SK-N-SH (cell line): ENCODE measurements at regions not wholly inside any gene's neighbourhood (a gene's known extent, or its start where the extent isn't known, plus 50 kb on each side); places are given as distances from the start of the nearest gene placed in this dataset.

Experiments
- CTCF ChIA-PET: fragments of 300-600, 350-600 bp; formaldehyde crosslinking; extraction: SDS; loops from one replicate; lab custom pipeline; 2021; lab: Yijun Ruan, JAX
- POLR2A ChIA-PET: fragments of 350-600 bp; sonication (Branson Sonifier 250); formaldehyde crosslinking; extraction: SDS; loops from one replicate; lab custom pipeline; 2020; ENCODE audit warnings: antibody characterized with exemption, inconsistent platforms; lab: Yijun Ruan, JAX
- DNase-seq: peaks from one replicate; pipeline ENCODE4 v3.0.0; 2012
- H2AFZ ChIP-seq: fragments of 200-600 bp; sonication (generic); 2 replicates; pipeline ENCODE4 v1.8.1; 2016; ENCODE audit warnings: antibody characterized with exemption, mild to moderate bottlenecking, low read depth
- H3F3A ChIP-seq: fragments of 200-600 bp; sonication (generic); replicated peaks from 2 replicates; pipeline ENCODE3; 2016; ENCODE audit warnings: antibody characterized with exemption, mild to moderate bottlenecking; ENCODE audit not compliant: insufficient read depth
- H3K27ac ChIP-seq, 2 experiments: fragments of 200-500 bp in 1 of 2; fragments of 200-600 bp in 1 of 2; sonication (Bioruptor generic) in 1 of 2; sonication (generic), shearing (Covaris generic) in 1 of 2; 2 replicates each; pipeline versions ENCODE4 v1.5.1 to v1.6.1; 2014 to 2016; ENCODE audit warnings: low read depth in 2 of 2, inconsistent platforms in 1 of 2, low read length in 1 of 2, mild to moderate bottlenecking in 1 of 2, mixed read lengths in 1 of 2
- H3K27me3 ChIP-seq: fragments of 200-600 bp; sonication (generic), shearing (Covaris generic); 2 replicates; pipeline ENCODE4 v1.6.1; 2016; ENCODE audit warnings: mixed run types; ENCODE audit not compliant: insufficient read depth
- H3K36me3 ChIP-seq, 2 experiments: fragments of 200-500 bp in 1 of 2; fragments of 200-600 bp in 1 of 2; sonication (Bioruptor generic) in 1 of 2; sonication (generic) in 1 of 2; replicated peaks in 1 of 2; 2 replicates each; pipeline versions ENCODE3 to v1.5.1; 2014 to 2016; ENCODE audit warnings: low read length in 1 of 2, mild to moderate bottlenecking in 1 of 2; ENCODE audit not compliant: insufficient read depth in 2 of 2, control insufficient read depth in 1 of 2
- H3K4me1 ChIP-seq, 2 experiments: fragments of 200-500 bp in 1 of 2; fragments of 200-600 bp in 1 of 2; sonication (Bioruptor generic) in 1 of 2; sonication (generic), shearing (Covaris generic) in 1 of 2; 2 replicates each; pipeline versions ENCODE4 v1.5.1 to v1.6.1; 2014 to 2016; ENCODE audit warnings: low read depth in 1 of 2, low read length in 1 of 2, mixed run types in 1 of 2; ENCODE audit not compliant: insufficient read depth in 2 of 2, control insufficient read depth in 1 of 2
- H3K4me2 ChIP-seq: fragments of 200-600 bp; sonication (generic), shearing (Covaris generic); 2 replicates; pipeline ENCODE4 v1.6.1; 2017; ENCODE audit warnings: mixed run types
- H3K4me3 ChIP-seq, 2 experiments: fragments of 200-500 bp in 1 of 2; fragments of 200-600 bp in 1 of 2; sonication (Bioruptor generic) in 1 of 2; sonication (generic), shearing (Covaris generic) in 1 of 2; 2 replicates each; pipeline versions ENCODE4 v1.5.1 to v1.8.1; 2014 to 2016; ENCODE audit warnings: low read depth in 2 of 2, inconsistent platforms in 1 of 2, low read length in 1 of 2, mild to moderate bottlenecking in 1 of 2, mixed read lengths in 1 of 2, moderate library complexity in 1 of 2
- H3K79me2 ChIP-seq: fragments of 200-600 bp; sonication (generic); 2 replicates; pipeline ENCODE4 v1.8.1; 2017; ENCODE audit warnings: mild to moderate bottlenecking; ENCODE audit not compliant: insufficient read depth
- H3K9ac ChIP-seq: fragments of 200-600 bp; sonication (generic); 2 replicates; pipeline ENCODE4 v1.6.1; 2017; ENCODE audit warnings: mixed run types
- H3K9me2 ChIP-seq: fragments of 200-600 bp; sonication (generic); 2 replicates; pipeline ENCODE4 v1.6.1; 2017; ENCODE audit warnings: mixed run types
- H3K9me3 ChIP-seq: fragments of 200-600 bp; sonication (generic); 2 replicates; pipeline ENCODE4 v1.6.1; 2017; ENCODE audit warnings: mixed run types, mild to moderate bottlenecking, moderate library complexity
- H4K20me1 ChIP-seq: fragments of 200-600 bp; sonication (generic); 2 replicates; pipeline ENCODE4 v1.6.1; 2017; ENCODE audit warnings: mild to moderate bottlenecking, mixed run types; ENCODE audit not compliant: insufficient read depth
- EP300 ChIP-seq, 2 experiments: IDR thresholded peaks; 2 replicates each; pipeline versions ENCODE4 v1.4.0 to v1.6.1; 2012; ENCODE audit warnings: borderline replicate concordance in 1 of 2, low read depth in 1 of 2, low read length in 1 of 2
- EZH2phosphoT487 ChIP-seq: fragments of 200-600 bp; sonication (generic); IDR thresholded peaks from 2 replicates; pipeline ENCODE4 v1.6.1; 2017; ENCODE audit warnings: low read depth, mixed run types, mild to moderate bottlenecking, antibody characterized with exemption, moderate library complexity, borderline replicate concordance
- FOSL2 ChIP-seq: IDR thresholded peaks from 2 replicates; pipeline ENCODE4 v1.4.0; 2012; ENCODE audit warnings: low read depth, mild to moderate bottlenecking, moderate library complexity, borderline replicate concordance
- FOXJ3 ChIP-seq: sonication (generic); formaldehyde crosslinking; IDR thresholded peaks from 2 replicates; pipeline ENCODE4 v1.5.1; 2020; ENCODE audit warnings: mild to moderate bottlenecking, missing genetic modification reagents
- FOXM1 ChIP-seq: IDR thresholded peaks from 2 replicates; pipeline ENCODE4 v1.4.0; 2012; ENCODE audit warnings: low read depth, mild to moderate bottlenecking
- GATA2 ChIP-seq: sonication (generic); formaldehyde crosslinking; IDR thresholded peaks from 2 replicates; pipeline ENCODE4 v1.5.0; 2020; ENCODE audit warnings: mild to moderate bottlenecking, missing genetic modification reagents
- MEF2A ChIP-seq: IDR thresholded peaks from 2 replicates; pipeline ENCODE4 v1.4.0; 2012; ENCODE audit warnings: low read depth, borderline replicate concordance
- MXI1 ChIP-seq: IDR thresholded peaks from 2 replicates; pipeline ENCODE4 v1.6.1; 2012; ENCODE audit warnings: mild to moderate bottlenecking, low read depth, low read length, improper control_type of control experiment
- NRF1 ChIP-seq: IDR thresholded peaks from 2 replicates; pipeline ENCODE4 v1.6.1; 2012; ENCODE audit warnings: low read depth, mild to moderate bottlenecking, low read length
- POLR2AphosphoS5 ChIP-seq: IDR thresholded peaks from 2 replicates; pipeline ENCODE4 v1.6.1; 2012; ENCODE audit warnings: low read depth, low read length
- RFX5 ChIP-seq: IDR thresholded peaks from 2 replicates; pipeline ENCODE4 v1.6.1; 2012; ENCODE audit warnings: mild to moderate bottlenecking, improper control_type of control experiment, low read length
- TCF12 ChIP-seq: IDR thresholded peaks from 2 replicates; pipeline ENCODE4 v1.4.0; 2012
- WGBS: methylation state at CpG from one replicate; pipeline ENCODE4 v1.1.6; 2017; ENCODE audit warnings: low lambda C conversion rate; 5-methylcytosine and 5-hydroxymethylcytosine counted together
- TF ChIP-seq, protein P1 (sequence below): fragments of 150-350 bp; IDR thresholded peaks from 2 replicates; pipeline ENCODE4 v1.6.1; 2016; ENCODE audit warnings: mild to moderate bottlenecking, low read depth, low read length
- TF ChIP-seq, protein P2 (sequence below): IDR thresholded peaks from 2 replicates; pipeline ENCODE4 v1.6.1; 2012; ENCODE audit warnings: mild to moderate bottlenecking, low read depth, low read length, moderate library complexity
- TF ChIP-seq, protein P3 (sequence below): fragments of 200-600 bp; sonication (generic); IDR thresholded peaks from 2 replicates; pipeline ENCODE4 v1.6.1; 2017; ENCODE audit warnings: antibody characterized with exemption, mild to moderate bottlenecking, moderate library complexity

DNA sequence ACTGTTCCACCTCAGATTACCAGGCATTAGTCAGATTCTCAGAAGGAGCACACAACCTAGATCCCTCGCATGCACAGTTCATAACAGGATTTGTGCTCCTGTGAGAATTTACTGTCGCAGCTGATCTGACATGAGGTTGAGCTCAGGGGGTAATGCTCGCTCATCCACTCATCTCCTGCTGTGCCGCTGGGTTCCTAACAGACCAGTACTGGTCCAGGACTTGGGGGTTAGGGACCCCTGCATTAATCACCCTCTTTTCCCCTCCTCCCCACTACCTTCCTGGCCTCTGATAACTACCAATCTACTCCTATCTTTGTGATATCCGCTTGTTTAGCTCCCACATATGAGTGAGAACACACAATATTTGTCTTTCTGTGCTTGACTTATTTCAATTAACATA is 83.5 kb upstream of the FSHB start:
- H3K9me2 ChIP-seq: no peaks in the 10 kb centered on the region
- no peaks in the 10 kb centered on the region for H3K9me3 ChIP-seq
- no peaks in the 10 kb centered on the region for H3K4me1 ChIP-seq
- no peak overlapping the region for H3K27ac ChIP-seq
- no peaks in the 10 kb centered on the region for H3K36me3 ChIP-seq
- POLR2A ChIA-PET: no interaction called here
- TF ChIP-seq POLR2AphosphoS5 (no peak), NRF1 (no peak), EZH2phosphoT487 (no peak), RFX5 (no peak), MEF2A (no peak), FOXJ3 (CRISPR knock-in tag) (no peak), TCF12 (no peak), EP300 (IDR thresholded peaks at IDR 0.05; ENCODE audit: borderline replicate concordance in 1 of 2, low read depth in 1 of 2, low read length in 1 of 2) (no peak), FOXM1 (no peak), FOSL2 (no peak), MXI1 (no peak), GATA2 (CRISPR knock-in tag) (no peak)
- TF ChIP-seq, protein P1, sequence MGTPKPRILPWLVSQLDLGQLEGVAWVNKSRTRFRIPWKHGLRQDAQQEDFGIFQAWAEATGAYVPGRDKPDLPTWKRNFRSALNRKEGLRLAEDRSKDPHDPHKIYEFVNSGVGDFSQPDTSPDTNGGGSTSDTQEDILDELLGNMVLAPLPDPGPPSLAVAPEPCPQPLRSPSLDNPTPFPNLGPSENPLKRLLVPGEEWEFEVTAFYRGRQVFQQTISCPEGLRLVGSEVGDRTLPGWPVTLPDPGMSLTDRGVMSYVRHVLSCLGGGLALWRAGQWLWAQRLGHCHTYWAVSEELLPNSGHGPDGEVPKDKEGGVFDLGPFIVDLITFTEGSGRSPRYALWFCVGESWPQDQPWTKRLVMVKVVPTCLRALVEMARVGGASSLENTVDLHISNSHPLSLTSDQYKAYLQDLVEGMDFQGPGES: no peak
- TF ChIP-seq, protein P2, sequence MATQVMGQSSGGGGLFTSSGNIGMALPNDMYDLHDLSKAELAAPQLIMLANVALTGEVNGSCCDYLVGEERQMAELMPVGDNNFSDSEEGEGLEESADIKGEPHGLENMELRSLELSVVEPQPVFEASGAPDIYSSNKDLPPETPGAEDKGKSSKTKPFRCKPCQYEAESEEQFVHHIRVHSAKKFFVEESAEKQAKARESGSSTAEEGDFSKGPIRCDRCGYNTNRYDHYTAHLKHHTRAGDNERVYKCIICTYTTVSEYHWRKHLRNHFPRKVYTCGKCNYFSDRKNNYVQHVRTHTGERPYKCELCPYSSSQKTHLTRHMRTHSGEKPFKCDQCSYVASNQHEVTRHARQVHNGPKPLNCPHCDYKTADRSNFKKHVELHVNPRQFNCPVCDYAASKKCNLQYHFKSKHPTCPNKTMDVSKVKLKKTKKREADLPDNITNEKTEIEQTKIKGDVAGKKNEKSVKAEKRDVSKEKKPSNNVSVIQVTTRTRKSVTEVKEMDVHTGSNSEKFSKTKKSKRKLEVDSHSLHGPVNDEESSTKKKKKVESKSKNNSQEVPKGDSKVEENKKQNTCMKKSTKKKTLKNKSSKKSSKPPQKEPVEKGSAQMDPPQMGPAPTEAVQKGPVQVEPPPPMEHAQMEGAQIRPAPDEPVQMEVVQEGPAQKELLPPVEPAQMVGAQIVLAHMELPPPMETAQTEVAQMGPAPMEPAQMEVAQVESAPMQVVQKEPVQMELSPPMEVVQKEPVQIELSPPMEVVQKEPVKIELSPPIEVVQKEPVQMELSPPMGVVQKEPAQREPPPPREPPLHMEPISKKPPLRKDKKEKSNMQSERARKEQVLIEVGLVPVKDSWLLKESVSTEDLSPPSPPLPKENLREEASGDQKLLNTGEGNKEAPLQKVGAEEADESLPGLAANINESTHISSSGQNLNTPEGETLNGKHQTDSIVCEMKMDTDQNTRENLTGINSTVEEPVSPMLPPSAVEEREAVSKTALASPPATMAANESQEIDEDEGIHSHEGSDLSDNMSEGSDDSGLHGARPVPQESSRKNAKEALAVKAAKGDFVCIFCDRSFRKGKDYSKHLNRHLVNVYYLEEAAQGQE: no peak
- TF ChIP-seq, protein P3, sequence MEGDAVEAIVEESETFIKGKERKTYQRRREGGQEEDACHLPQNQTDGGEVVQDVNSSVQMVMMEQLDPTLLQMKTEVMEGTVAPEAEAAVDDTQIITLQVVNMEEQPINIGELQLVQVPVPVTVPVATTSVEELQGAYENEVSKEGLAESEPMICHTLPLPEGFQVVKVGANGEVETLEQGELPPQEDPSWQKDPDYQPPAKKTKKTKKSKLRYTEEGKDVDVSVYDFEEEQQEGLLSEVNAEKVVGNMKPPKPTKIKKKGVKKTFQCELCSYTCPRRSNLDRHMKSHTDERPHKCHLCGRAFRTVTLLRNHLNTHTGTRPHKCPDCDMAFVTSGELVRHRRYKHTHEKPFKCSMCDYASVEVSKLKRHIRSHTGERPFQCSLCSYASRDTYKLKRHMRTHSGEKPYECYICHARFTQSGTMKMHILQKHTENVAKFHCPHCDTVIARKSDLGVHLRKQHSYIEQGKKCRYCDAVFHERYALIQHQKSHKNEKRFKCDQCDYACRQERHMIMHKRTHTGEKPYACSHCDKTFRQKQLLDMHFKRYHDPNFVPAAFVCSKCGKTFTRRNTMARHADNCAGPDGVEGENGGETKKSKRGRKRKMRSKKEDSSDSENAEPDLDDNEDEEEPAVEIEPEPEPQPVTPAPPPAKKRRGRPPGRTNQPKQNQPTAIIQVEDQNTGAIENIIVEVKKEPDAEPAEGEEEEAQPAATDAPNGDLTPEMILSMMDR: no peak
- TF ChIP-seq, all 33 proteins: peak for 0
- Histone ChIP-seq H3K4me3 (no peak overlapping the region), H2AFZ (no peak overlapping the region), H3F3A (no peaks in the 10 kb centered on the region), H4K20me1 (no peaks in the 10 kb centered on the region), H3K27me3 (no peaks in the 10 kb centered on the region), H3K9ac (no peak overlapping the region), H3K4me2 (no peak overlapping the region), H3K79me2 (no peaks in the 10 kb centered on the region)
- 38% methylated on average over 5 of the region's 5 CpGs for WGBS
- no peak for DNase-seq
- CTCF ChIA-PET: interaction anchor here (1.0 kb wide), 1 partner anchor 49 kb away, joined by 4 read pairs; no protein-coding TSS in a partner anchor
